ENCODE measurements at regions not wholly inside any gene's neighbourhood (a gene's known extent, or its start where the extent isn't known, plus 50 kb on each side); places are given as distances from the start of the nearest gene placed in this dataset.

GRCh38 chr7:94055963-94056362 lies 51.8 kb upstream of the BET1 start:
- TF ChIP-seq MYC (IDR thresholded peaks at IDR 0.05; ENCODE audit: borderline replicate concordance, low read length) (no peak), CTCF (IDR thresholded peaks at IDR 0.05) (no peak), CBX2 (IDR thresholded peaks at IDR 0.05; ENCODE audit: borderline replicate concordance, low read depth) (no peak), CEBPB (IDR thresholded peaks at IDR 0.05) (no peak), ELK1 (IDR thresholded peaks at IDR 0.05; ENCODE audit: low read depth, low read length) (no peak), MAFK (IDR thresholded peaks at IDR 0.05; ENCODE audit: partially characterized antibody) (peak; percentile 90), SREBF2 (IDR thresholded peaks at IDR 0.05) (no peak), BHLHE40 (IDR thresholded peaks at IDR 0.05; ENCODE audit: low read depth, low read length) (no peak), ZSCAN20 (CRISPR knock-in tag; IDR thresholded peaks at IDR 0.05) (no peak), RAD21 (conservative IDR thresholded peaks at IDR 0.05 in 1 of 2, IDR thresholded peaks at IDR 0.05 in 1 of 2) (no peak), POLR2AphosphoS2 (conservative IDR thresholded peaks at IDR 0.05; ENCODE audit: low read length) (no peak), FOXS1 (CRISPR knock-in tag; IDR thresholded peaks at IDR 0.05) (no peak)
